K562 (cell line): ENCODE measurements at regions not wholly inside any gene's neighbourhood (a gene's known extent, or its start where the extent isn't known, plus 50 kb on each side); places are given as distances from the start of the nearest gene placed in this dataset.

Experiments
- ATAC-seq: fragments of 200-7000 bp; cut with Tn5 transposase; 3 replicates; pipeline ENCODE4 v1.9.1; 2020; ENCODE audit warnings: moderate library complexity
- BruUV-seq: library from RNA; stranded (reverse); fragments of 400-500 nt; replicated peaks from 2 replicates; lab custom pipeline; 2021; lab: Mats Ljungman, UMichigan
- CTCF ChIA-PET: fragments of 300-600 bp; formaldehyde crosslinking; extraction: SDS; loops from one replicate; lab custom pipeline; 2021; ENCODE audit warnings: low intra/inter-chr PET ratio; lab: Yijun Ruan, JAX
- POLR2A ChIA-PET: fragments of 300-600, 350-650 bp; sonication (Branson Sonifier 250); formaldehyde crosslinking; extraction: SDS; loops from one replicate; lab custom pipeline; 2021; ENCODE audit warnings: antibody characterized with exemption, inconsistent platforms; lab: Yijun Ruan, JAX
- DNase-seq, 4 experiments: peaks; one replicate each; pipeline versions ENCODE4 v3.0.0 to v3.0.0-alpha.2; 2011 to 2018; ENCODE audit warnings: low spot score in 3 of 4, mixed read lengths in 3 of 4; ENCODE audit errors: extremely low read depth in 1 of 4
- FAIRE-seq: peaks from 2 replicates; lab custom pipeline; 2011; peaks lifted over from hg19 to GRCh38; lab: Jason Lieb, UNC
- H2AFZ ChIP-seq: 2 replicates; pipeline ENCODE4 v1.6.0; 2011; ENCODE audit warnings: low read depth, low read length, control low read depth, inconsistent platforms
- H3K27ac ChIP-seq: fragments of 200-600 bp; 3 replicates; pipeline ENCODE4 v1.8.0; 2011; ENCODE audit warnings: low read depth, mild to moderate bottlenecking, control low read depth, inconsistent platforms, low read length, moderate library complexity, mixed read lengths; ENCODE audit errors: extremely low read depth
- H3K27me3 ChIP-seq, 2 experiments: fragments of 300-600 bp in 1 of 2; 2 replicates in 1 of 2; 3 replicates in 1 of 2; pipeline versions ENCODE4 v1.6.0 to v1.8.0; 2011; ENCODE audit warnings: inconsistent platforms in 2 of 2, low read length in 2 of 2, mild to moderate bottlenecking in 1 of 2, mixed read lengths in 1 of 2, moderate library complexity in 1 of 2; ENCODE audit not compliant: control insufficient read depth in 2 of 2, insufficient read depth in 2 of 2
- H3K36me3 ChIP-seq: fragments of 300-600 bp; 3 replicates; pipeline ENCODE4 v1.8.0; 2011; ENCODE audit warnings: mild to moderate bottlenecking, low read length, inconsistent platforms; ENCODE audit not compliant: control insufficient read depth, insufficient read depth
- H3K4me1 ChIP-seq, 2 experiments: fragments of 200-600 bp in 1 of 2; replicated peaks in 1 of 2; 2 replicates in 1 of 2; 3 replicates in 1 of 2; pipeline versions ENCODE4 v1.5.1 to v1.8.0; 2011; ENCODE audit warnings: inconsistent platforms in 2 of 2, low read length in 2 of 2, mild to moderate bottlenecking in 1 of 2, mixed read lengths in 1 of 2, moderate library complexity in 1 of 2; ENCODE audit not compliant: control insufficient read depth in 2 of 2, insufficient read depth in 2 of 2
- H3K4me2 ChIP-seq: 2 replicates; pipeline ENCODE4 v1.6.1; 2011; ENCODE audit warnings: low read length, control low read depth, inconsistent platforms, mixed read lengths; ENCODE audit not compliant: insufficient read depth
- H3K4me3 ChIP-seq: fragments of 200-600 bp; sonication (generic), shearing (Covaris generic); 2 replicates; pipeline ENCODE4 v1.5.1; 2016; ENCODE audit warnings: control low read depth, inconsistent platforms
- H3K79me2 ChIP-seq: fragments of 200-600 bp; 3 replicates; pipeline ENCODE4 v1.8.0; 2011; ENCODE audit warnings: low read length, inconsistent platforms; ENCODE audit not compliant: control insufficient read depth, insufficient read depth
- H3K9ac ChIP-seq, 2 experiments: 2 replicates each; pipeline versions ENCODE4 v1.6.0 to v1.6.1; 2011; ENCODE audit warnings: low read depth in 2 of 2, low read length in 2 of 2, control low read depth in 1 of 2, inconsistent platforms in 1 of 2, mild to moderate bottlenecking in 1 of 2, mixed read lengths in 1 of 2; ENCODE audit not compliant: insufficient read depth in 1 of 2
- H3K9me1 ChIP-seq: one replicate; pipeline ENCODE4 v1.6.0; 2011; ENCODE audit warnings: inconsistent platforms, mild to moderate bottlenecking, low read length, moderate library complexity; ENCODE audit not compliant: control insufficient read depth, insufficient read depth
- H3K9me3 ChIP-seq: replicated peaks from 2 replicates; pipeline ENCODE4 v1.5.1; 2011; ENCODE audit warnings: low read depth, low read length, inconsistent platforms; ENCODE audit not compliant: control insufficient read depth, insufficient read depth
- H4K20me1 ChIP-seq: replicated peaks from 2 replicates; pipeline ENCODE4 v1.6.1; 2011; ENCODE audit warnings: low read length, inconsistent platforms, mixed read lengths; ENCODE audit not compliant: control insufficient read depth, insufficient read depth
- DACH1 ChIP-seq: fragments of 450-650 bp; IDR thresholded peaks from 2 replicates; pipeline ENCODE4 v1.6.1; 2018; ENCODE audit not compliant: partially characterized antibody
- EP300 ChIP-seq: IDR thresholded peaks from 2 replicates; pipeline ENCODE4 v1.6.1; 2012; ENCODE audit warnings: low read length, improper control_type of control experiment
- IRF1 ChIP-seq: sonication (generic); formaldehyde crosslinking; IDR thresholded peaks from 2 replicates; pipeline ENCODE4 v1.8.0; 2022; ENCODE audit warnings: missing genetic modification reagents, mild to moderate bottlenecking, borderline replicate concordance
- MEF2D ChIP-seq: conservative IDR thresholded peaks from 2 replicates; pipeline ENCODE4 v1.6.1; 2016; ENCODE audit warnings: low read depth, missing genetic modification characterization, missing compliant biosample characterization
- RBM14 ChIP-seq: fragments of 200-400 bp; formaldehyde crosslinking; IDR thresholded peaks from 2 replicates; pipeline ENCODE4 v1.6.1; 2018; ENCODE audit warnings: low read depth, mild to moderate bottlenecking, low read length, moderate library complexity, borderline replicate concordance; ENCODE audit not compliant: insufficient read depth
- SIN3A ChIP-seq, 2 experiments: fragments of 150-350 bp in 1 of 2; IDR thresholded peaks; 2 replicates each; pipeline ENCODE4 v1.6.1; 2011 to 2016; ENCODE audit warnings: borderline replicate concordance in 2 of 2, low read depth in 2 of 2, low read length in 2 of 2, mild to moderate bottlenecking in 2 of 2, moderate library complexity in 2 of 2; ENCODE audit not compliant: control insufficient read depth in 1 of 2
- VEZF1 ChIP-seq: fragments of 200-800 bp; sonication (Bioruptor generic); IDR thresholded peaks from 2 replicates; pipeline ENCODE4 v1.6.1; 2017; ENCODE audit warnings: missing genetic modification characterization, missing compliant biosample characterization
- ZNF23 ChIP-seq: fragments of 250-450 bp; sonication (Bioruptor Pico); IDR thresholded peaks from 2 replicates; pipeline ENCODE4 v1.4.0; 2020; ENCODE audit warnings: mild to moderate bottlenecking
- WGBS: fragments of 100-300 bp; shearing (Covaris generic); methylation state at CpG from one replicate; pipeline ENCODE4 v1.1.6; 2016; ENCODE audit warnings: low coverage, mixed read lengths; ENCODE audit not compliant: insufficient coverage; ENCODE audit errors: missing lambda C conversion rate; 5-methylcytosine and 5-hydroxymethylcytosine counted together
- in situ Hi-C: fragments of 300-500 bp; cut with MboI; formaldehyde crosslinking; loops from 4 replicates; pipeline ENCODE4 v1.15.0; 2018; ENCODE audit warnings: inconsistent platforms, mixed read lengths
- intact Hi-C: fragments of 100-400 bp; cut with micrococcal nuclease; formaldehyde crosslinking; loops from 2 replicates; pipeline ENCODE4 v1.14.2; 2022

GRCh38 chr21:25458484-25458883 is 148.8 kb downstream of the MRPL39 start:
- FAIRE-seq: no peak
- no peaks in the 10 kb centered on the region for H3K79me2 ChIP-seq
- H3K27me3 ChIP-seq: no peaks in the 10 kb centered on the region
- H3K27ac ChIP-seq: no peak overlapping the region
- H4K20me1 ChIP-seq: no peaks in the 10 kb centered on the region
- no peak overlapping the region for H3K4me3 ChIP-seq
- peaks cover 3% of the 10 kb centered on the region; the same call in 1 of the 2 replicates for H3K9me3 ChIP-seq
- 0% methylated on average over 1 of the region's 1 CpG for WGBS
- POLR2A ChIA-PET: no interaction called here
- no peaks in the 10 kb centered on the region for H3K9me1 ChIP-seq
- CTCF ChIA-PET: no interaction called here
- intact Hi-C loops: no loop called here
- no peak overlapping the region for H2AFZ ChIP-seq
- BruUV-seq: no TSS peak
- H3K9ac ChIP-seq: no peak overlapping the region
- TF ChIP-seq DACH1 (no peak), VEZF1 (no peak), MEF2D (tag) (no peak), SIN3A (IDR thresholded peaks at IDR 0.05; ENCODE audit: borderline replicate concordance in 2 of 2, control insufficient read depth in 1 of 2, low read depth in 2 of 2, low read length in 2 of 2) (no peak), RBM14 (no peak), ZNF23 (CRISPR knock-in tag) (no peak), IRF1 (CRISPR knock-in tag) (no peak), EP300 (no peak)
- no peak for ATAC-seq
- H3K4me1 ChIP-seq: no peaks in the 10 kb centered on the region
- no peak overlapping the region for H3K4me2 ChIP-seq
- in situ Hi-C loops: no loop called here
- H3K36me3 ChIP-seq: no peaks in the 10 kb centered on the region
- no peak for DNase-seq
